HG03103 (cell line): ENCODE measurements at regions not wholly inside any gene's neighbourhood (a gene's known extent, or its start where the extent isn't known, plus 50 kb on each side); places are given as distances from the start of the nearest gene placed in this dataset.

Source experiments
- ATAC-seq: cut with Tn5 transposase; IDR thresholded peaks from one replicate; pipeline ENCODE4 v1.9.1; 2021; ENCODE audit warnings: low read depth; ENCODE audit not compliant: unreplicated experiment

- ATAC-seq: no peak
These were observed 52.4 kb downstream of the CBLL2 start for GRCh38 chrX:22325096-22325495.

- ATAC-seq: no peak
These were observed 57.1 kb downstream of the CBLL2 start for GRCh38 chrX:22329783-22330182.

DNA sequence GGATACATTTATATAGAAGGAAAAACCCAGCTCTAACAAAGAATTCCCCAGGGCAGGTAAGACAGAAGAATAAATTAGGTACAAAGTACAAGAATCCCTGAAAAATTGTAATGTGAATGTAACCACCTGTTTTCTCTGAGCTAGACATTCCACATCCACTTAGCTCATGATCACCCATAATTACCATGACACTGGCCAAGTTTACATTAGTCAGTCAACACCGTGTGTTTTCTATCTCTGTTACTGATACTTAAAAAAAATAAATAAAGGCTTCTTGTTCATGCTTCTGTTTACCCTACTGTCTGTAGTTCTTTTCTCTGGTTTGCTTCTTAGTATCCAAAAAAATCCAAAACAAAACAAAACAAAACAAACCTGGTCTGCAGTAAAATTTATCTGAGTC, 66.0 kb downstream of the CBLL2 start:
- no peak for ATAC-seq

- ATAC-seq: no peak
These were observed 66.7 kb downstream of the CBLL2 start for GRCh38 chrX:22339459-22339858.

- no peak for ATAC-seq
These were observed 67.4 kb downstream of the CBLL2 start for GRCh38 chrX:22340022-22340616.

- ATAC-seq: no peak
These were observed 70.5 kb downstream of the CBLL2 start for GRCh38 chrX:22343192-22343591.

- ATAC-seq: no peak
These were observed 73.2 kb downstream of the CBLL2 start for GRCh38 chrX:22345884-22346283.

DNA sequence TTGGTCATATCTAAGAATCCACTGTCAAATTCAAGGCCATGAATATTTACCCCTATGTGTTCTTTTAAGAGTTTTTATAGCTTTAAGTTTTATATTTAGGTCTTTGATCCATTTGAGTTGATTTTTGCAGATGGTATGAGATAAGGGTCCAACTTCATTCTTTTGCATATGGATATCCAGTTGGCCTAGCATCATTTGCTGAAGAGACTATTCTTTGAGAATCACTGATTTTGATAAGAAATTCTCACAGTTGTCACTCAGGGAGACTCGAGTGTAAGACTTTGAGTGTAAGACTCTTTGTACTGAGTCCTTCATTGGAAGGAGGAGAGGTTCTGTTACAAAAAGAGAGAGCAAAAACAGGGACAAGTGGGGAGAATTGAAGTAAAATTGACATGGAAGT, 74.8 kb downstream of the CBLL2 start:
- no peak for ATAC-seq

DNA sequence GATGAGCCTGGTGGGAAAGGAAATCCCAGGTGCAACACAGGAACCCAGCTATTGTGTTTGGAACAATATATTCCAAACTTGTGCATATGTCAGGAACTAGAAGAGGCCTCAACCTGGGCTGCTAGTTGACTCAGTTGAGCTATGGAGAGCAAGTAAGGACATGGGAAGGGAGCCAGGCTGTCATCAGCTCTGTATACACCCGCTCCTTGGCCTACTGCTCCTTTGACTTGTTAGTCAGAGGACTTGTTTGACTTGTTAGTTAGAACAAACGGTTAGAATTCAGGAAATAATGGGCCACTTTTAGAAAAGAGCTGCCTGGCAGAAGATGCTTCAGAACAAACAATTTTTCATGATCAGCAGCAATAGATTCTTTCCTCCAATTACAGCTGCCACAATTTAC, 76.4 kb downstream of the CBLL2 start:
- ATAC-seq: no peak

DNA sequence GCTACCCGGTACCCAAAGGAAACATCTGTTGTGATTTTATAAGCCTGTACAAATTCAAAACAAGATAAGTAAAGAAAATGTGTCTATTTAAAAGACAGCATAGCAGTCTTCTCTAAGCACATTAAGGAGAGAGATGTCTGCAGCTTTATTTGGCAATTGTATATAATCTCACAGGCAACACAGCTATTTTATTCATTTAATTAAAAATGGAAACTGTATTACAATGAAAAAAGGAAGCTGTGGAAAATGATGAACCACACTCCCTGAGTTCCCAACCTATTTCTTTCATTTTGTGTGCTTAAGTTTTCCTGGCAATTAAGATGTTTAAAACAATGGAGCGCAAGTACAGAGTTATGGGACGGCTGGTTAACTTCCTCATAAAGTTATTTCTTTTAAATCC, 78.4 kb downstream of the CBLL2 start:
- no peak for ATAC-seq

DNA sequence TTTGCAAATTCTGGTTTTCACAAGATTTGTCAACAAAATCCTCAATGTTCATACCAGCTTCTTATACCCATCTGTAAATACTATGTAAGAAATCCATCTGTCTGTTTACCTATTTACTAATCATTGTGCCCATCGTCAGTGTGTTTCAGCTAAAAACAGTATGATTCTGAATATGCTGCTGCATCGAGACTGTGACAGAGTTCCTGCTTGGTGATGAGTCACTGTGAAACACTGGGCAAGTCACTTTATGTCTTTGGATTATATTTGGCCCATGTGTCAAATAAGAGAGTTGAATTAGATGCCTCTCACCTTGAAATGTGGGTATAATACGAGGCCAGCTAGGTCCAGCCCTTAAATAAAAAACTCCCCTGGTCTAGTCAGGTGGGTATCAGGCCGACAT, 79.3 kb downstream of the CBLL2 start:
- no peak for ATAC-seq

- ATAC-seq: no peak
These were observed 84.9 kb downstream of the CBLL2 start for GRCh38 chrX:22357621-22358020.

- no peak for ATAC-seq
These were observed 87.4 kb downstream of the CBLL2 start for GRCh38 chrX:22360129-22360528.

DNA sequence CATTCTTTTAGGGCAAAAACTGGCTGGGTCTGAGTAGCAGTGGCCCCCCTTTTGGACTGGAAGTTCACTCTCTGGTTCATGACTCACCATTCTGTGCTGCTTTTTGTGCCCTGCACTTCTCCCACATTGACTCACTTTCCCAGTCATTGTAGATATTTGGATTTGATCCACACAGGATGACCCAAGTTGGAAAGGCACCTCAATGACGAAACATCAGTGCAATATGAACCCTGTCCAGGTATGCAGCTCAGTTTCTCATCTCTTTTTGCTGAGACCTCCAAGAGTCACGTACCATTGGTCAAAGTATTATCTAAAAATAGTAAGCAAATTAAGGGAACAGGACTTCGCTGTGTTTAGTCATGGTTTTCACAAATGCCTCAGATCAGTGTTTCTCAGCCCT, 92.7 kb downstream of the CBLL2 start:
- no peak for ATAC-seq

- no peak for ATAC-seq
These were observed 93.5 kb downstream of the CBLL2 start for GRCh38 chrX:22366166-22366702.

GRCh38 chrX:22366906-22367305, 94.2 kb downstream of the CBLL2 start:
- ATAC-seq: no peak

GRCh38 chrX:22373094-22373493, 100.4 kb downstream of the CBLL2 start:
- no peak for ATAC-seq

GRCh38 chrX:22373766-22374165, 101.1 kb downstream of the CBLL2 start:
- no peak for ATAC-seq

DNA sequence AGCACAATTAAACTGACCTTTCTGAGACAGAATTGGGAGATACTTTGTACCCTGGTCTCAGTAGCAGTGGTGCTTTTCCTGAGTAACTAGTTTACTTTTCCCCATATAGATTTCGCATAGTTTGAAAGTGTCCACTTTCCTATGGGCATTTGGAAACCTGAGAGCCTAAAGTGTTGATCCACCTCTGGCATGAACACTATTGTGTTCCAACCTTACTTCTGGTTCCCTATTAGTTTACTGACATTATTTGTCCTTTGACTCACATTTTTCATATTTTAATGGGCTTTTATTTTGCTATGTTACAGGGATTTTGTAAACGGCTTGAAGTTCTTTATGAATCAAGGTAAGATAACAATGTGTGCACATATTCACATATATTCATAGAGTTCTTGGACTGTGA, 103.7 kb downstream of the CBLL2 start:
- ATAC-seq: no peak

DNA sequence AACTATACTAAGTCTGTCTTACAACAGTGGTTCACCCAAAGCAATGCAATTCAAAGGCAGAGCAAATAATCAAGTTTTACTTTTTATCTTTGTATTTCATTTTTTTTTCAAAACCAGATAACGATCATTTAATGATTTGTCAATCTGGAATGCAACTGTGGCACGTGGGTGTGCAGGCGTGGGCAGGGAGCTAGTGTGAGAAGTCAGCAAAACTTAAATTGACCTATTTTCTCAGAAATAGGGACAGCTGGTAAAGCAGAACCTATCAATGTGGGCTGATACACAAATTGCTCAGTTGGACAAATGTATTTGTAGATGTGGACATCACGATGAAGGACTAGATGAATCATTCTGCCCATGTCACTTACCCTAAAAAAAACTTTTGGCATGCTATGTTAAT, 105.6 kb downstream of the CBLL2 start:
- no peak for ATAC-seq

DNA sequence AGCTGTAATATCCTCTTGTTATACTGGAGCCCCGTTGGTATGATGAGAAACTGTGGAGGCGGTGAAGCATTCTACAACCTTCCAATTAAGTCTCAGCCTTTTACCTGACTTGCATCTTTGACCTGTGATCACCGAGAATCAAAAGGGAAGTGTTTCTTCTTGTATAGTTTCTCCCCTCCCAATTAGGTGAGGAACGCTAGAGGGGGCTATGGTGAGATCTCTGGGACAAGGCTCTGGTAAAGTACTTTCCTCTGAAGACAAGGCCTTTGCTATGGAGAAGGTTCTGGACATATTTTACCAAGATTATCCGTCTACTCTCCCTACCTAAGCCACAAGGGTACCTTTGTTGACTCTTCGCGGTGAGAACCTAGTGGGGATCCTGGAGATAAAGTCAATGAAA, 111.3 kb downstream of the CBLL2 start:
- ATAC-seq: no peak

- ATAC-seq: no peak
These were observed 117.0 kb downstream of the CBLL2 start for GRCh38 chrX:22389556-22390179.
